Rectal smooth muscle tissue (tissue), 1 donor: ENCODE measurements at regions not wholly inside any gene's neighbourhood (a gene's known extent, or its start where the extent isn't known, plus 50 kb on each side); places are given as distances from the start of the nearest gene placed in this dataset.

Experiments
- H3K27ac ChIP-seq: one replicate; pipeline ENCODE4 v1.7.0; 2013; ENCODE audit warnings: low read depth, low read length, inconsistent platforms
- H3K27me3 ChIP-seq: one replicate; pipeline ENCODE4 v1.7.0; 2013; ENCODE audit warnings: low read length; ENCODE audit not compliant: control insufficient read depth, insufficient read depth
- H3K36me3 ChIP-seq: one replicate; pipeline ENCODE4 v1.7.0; 2013; ENCODE audit warnings: low read length; ENCODE audit not compliant: control insufficient read depth, insufficient read depth
- H3K4me1 ChIP-seq: one replicate; pipeline ENCODE4 v1.7.0; 2013; ENCODE audit warnings: low read length; ENCODE audit not compliant: control insufficient read depth, insufficient read depth
- H3K4me3 ChIP-seq: one replicate; pipeline ENCODE4 v1.7.0; 2013; ENCODE audit warnings: low read length
- H3K9ac ChIP-seq: one replicate; pipeline ENCODE4 v1.7.0; 2013; ENCODE audit warnings: low read length

DNA sequence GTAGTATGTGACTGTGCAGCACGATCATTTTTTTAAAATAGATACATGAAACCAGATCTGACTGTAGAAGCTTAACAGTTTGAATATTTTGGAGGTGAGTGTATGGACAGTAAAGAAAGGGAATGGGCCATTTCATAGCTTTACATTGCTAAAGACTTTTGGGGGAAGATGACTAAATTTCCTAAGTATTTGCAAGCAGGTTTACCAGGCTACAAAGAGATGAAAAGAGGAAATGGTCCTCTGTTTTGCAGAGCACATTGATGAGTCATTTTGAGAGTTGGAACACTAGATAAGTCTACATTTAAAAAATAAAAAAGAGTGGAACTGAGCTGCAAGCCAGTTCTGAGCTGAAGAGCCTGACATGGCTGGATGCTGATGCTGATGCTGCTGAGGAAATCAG, 115.7 kb upstream of the LRATD1 start:
- Histone ChIP-seq H3K36me3 (no peaks in the 10 kb centered on the region), H3K27ac (no peak overlapping the region), H3K4me1 (no peaks in the 10 kb centered on the region), H3K27me3 (no peaks in the 10 kb centered on the region), H3K9ac (no peak overlapping the region), H3K4me3 (no peak overlapping the region)

GRCh38 chr2:14517731-14518130, 114.8 kb upstream of the LRATD1 start:
- Histone ChIP-seq H3K9ac (no peak overlapping the region), H3K4me3 (no peak overlapping the region), H3K36me3 (no peaks in the 10 kb centered on the region), H3K27me3 (no peaks in the 10 kb centered on the region), H3K27ac (no peak overlapping the region), H3K4me1 (no peaks in the 10 kb centered on the region)

DNA sequence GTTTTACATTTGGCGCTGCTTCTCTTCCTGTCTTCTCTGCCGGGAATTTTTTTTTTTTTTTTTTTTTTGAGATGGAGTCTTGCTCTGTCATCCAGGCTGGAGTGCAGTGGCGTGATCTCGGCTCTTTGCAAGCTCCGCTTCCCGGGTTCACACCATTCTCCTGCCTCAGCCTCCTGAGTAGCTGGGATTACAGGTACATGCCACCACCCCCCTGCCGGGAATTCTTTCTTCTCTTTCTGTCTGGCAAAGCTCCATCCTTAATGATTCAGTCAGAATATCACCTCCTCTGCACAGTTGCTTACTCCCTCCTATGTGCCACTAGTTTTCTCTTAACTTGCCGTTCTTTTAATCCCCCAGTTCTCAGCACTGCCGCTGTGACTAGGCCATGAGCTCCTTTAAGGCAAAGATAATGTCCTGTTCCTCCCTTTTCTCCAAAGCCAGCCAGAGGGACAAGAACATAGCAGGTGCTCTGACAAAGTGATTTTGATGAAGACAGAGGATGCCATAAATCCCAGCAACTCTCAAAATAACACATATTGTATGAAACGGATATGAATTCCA, 112.1 kb upstream of the LRATD1 start:
- Histone ChIP-seq H3K27me3 (no peaks in the 10 kb centered on the region), H3K36me3 (no peaks in the 10 kb centered on the region), H3K4me3 (no peak overlapping the region), H3K27ac (no peak overlapping the region), H3K9ac (no peak overlapping the region), H3K4me1 (no peaks in the 10 kb centered on the region)

DNA sequence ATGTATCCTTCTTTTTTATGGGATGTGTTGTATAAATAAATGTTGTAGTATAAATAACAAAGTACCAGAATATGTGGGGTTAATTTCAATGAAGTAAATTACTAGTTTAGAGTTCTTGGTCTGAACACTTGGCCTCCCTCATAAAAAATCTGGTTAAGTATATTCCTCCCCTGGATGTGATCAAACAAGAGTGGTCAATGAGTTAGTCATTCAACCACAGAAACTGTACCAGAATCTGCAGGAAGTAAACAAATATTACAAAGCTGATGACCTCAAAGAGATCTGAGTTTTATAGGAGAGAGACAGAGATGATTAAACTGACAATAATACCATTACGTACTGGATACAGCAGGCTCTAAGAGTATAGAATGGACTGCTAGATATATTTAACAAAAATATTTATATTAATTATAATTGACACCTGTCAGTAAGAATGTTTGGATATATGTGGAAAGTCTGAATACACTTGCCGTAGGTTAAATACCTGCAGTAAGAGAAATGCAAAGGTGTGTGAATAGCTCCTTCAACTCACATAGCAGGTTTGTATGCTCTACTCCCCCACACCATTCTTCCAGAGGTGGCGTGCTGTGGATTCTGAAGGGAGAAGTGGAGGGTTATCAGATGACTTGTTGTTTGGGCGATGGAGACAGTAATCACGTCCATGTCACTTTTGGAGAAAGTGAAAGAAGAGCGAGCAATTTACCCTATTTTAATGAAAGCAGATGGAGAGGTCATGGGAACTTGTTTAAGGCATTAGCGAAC, 108.3 kb upstream of the LRATD1 start:
- Histone ChIP-seq H3K36me3 (no peaks in the 10 kb centered on the region), H3K27me3 (no peaks in the 10 kb centered on the region), H3K9ac (no peak overlapping the region), H3K27ac (no peak overlapping the region), H3K4me1 (no peaks in the 10 kb centered on the region), H3K4me3 (no peak overlapping the region)

- H3K4me1 ChIP-seq: no peaks in the 10 kb centered on the region
Measured at GRCh38 chr2:14524803-14525080, 107.8 kb upstream of the LRATD1 start.

GRCh38 chr2:14530506-14530905, 102.0 kb upstream of the LRATD1 start:
- Histone ChIP-seq H3K27ac (no peak overlapping the region), H3K27me3 (no peaks in the 10 kb centered on the region), H3K36me3 (no peaks in the 10 kb centered on the region), H3K4me1 (no peaks in the 10 kb centered on the region), H3K9ac (no peak overlapping the region), H3K4me3 (no peak overlapping the region)

More at GRCh38 chr2:14524803-14525080, 107.8 kb upstream of the LRATD1 start:
- H3K9ac ChIP-seq: no peak overlapping the region
- no peaks in the 10 kb centered on the region for H3K36me3 ChIP-seq
- no peak overlapping the region for H3K27ac ChIP-seq
- H3K4me3 ChIP-seq: no peak overlapping the region
- H3K27me3 ChIP-seq: no peaks in the 10 kb centered on the region

DNA sequence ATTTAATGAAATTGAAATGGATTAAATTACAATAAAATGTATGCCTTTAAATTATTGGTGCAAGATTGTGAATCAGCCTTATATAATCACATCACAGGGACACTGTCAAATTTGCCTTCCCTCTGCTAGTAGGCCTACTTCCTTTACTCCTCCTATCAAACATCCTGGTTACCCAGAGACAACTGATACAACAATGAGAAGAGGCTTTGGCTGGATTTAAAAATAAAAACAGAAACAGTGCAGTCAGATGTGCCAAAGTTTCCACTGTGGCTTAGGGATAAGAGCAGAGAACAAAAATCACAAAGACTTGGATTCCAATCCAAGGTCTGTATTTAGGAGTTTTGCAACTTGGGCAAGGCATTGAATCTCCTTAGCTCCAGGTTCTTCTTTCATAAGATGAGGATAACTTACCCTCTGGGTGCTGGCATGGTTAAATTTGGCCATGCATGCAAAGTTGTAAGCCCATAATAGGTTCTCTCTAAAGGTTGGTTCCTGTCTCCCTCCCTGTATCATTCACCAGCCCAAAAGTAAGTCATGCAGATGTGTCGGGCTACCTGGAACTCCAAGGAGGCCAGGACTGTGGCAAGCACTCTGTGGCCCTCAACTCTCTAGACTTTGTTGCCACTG, 99.3 kb upstream of the LRATD1 start:
- Histone ChIP-seq H3K27ac (no peak overlapping the region), H3K4me1 (no peaks in the 10 kb centered on the region), H3K36me3 (no peaks in the 10 kb centered on the region)

GRCh38 chr2:14535156-14535555, 97.4 kb upstream of the LRATD1 start:
- H3K27ac ChIP-seq: no peak overlapping the region
- H3K4me1 ChIP-seq: no peaks in the 10 kb centered on the region
- H3K36me3 ChIP-seq: no peaks in the 10 kb centered on the region

More for the DNA sequence above, 99.3 kb upstream of the LRATD1 start:
- H3K9ac ChIP-seq: no peak overlapping the region
- H3K4me3 ChIP-seq: no peak overlapping the region
- no peaks in the 10 kb centered on the region for H3K27me3 ChIP-seq

DNA sequence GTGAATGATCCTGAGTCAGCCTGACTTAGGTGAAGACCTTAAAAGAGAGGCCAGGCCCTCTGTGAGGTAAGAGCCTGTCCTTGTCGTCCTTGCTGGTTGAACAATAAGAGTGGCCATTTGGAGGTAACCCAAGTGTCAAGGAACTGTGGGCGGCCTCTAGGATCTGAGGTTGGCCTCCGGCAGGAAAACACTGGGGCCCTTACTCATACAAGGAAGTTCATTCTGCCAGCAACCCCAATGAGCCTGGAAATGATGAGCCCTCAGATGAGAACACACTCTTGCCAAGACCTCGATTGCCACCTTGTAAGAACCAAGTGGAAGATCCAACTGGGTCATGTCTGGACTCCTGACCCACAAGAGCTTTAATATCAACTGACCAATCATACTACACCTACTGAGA, 95.5 kb upstream of the LRATD1 start:
- no peak overlapping the region for H3K4me3 ChIP-seq
- H3K27ac ChIP-seq: no peak overlapping the region
- H3K9ac ChIP-seq: no peak overlapping the region
- H3K36me3 ChIP-seq: no peaks in the 10 kb centered on the region
- no peaks in the 10 kb centered on the region for H3K27me3 ChIP-seq
- H3K4me1 ChIP-seq: no peaks in the 10 kb centered on the region

More at GRCh38 chr2:14535156-14535555, 97.4 kb upstream of the LRATD1 start:
- H3K9ac ChIP-seq: no peak overlapping the region
- H3K27me3 ChIP-seq: no peaks in the 10 kb centered on the region
- H3K4me3 ChIP-seq: no peak overlapping the region

- Histone ChIP-seq H3K27ac (no peak overlapping the region), H3K9ac (no peak overlapping the region), H3K27me3 (no peaks in the 10 kb centered on the region), H3K4me1 (no peaks in the 10 kb centered on the region), H3K4me3 (no peak overlapping the region), H3K36me3 (no peaks in the 10 kb centered on the region)
Measured at GRCh38 chr2:14540015-14540414, 92.5 kb upstream of the LRATD1 start.

DNA sequence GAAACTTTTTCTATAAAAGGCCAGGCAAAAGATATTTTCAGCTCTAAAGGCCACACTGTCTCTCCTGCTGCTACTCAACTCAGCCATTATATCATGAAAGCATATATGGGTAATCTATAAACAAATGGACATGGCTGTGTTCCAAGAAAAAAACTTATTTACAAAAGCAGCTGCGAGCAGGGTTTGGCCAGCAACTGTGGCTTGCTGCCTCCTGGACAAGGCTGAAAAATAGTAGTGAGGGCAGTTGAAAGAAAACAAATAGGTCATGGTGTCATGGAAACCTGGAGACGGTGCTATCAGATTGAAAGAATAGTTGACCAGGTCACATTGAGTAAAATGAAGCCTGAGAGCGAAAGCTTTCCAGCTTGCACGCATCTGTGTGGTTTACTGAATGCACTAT, 89.2 kb upstream of the LRATD1 start:
- no peaks in the 10 kb centered on the region for H3K4me1 ChIP-seq
- H3K9ac ChIP-seq: no peak overlapping the region
- H3K27ac ChIP-seq: no peak overlapping the region
- no peak overlapping the region for H3K4me3 ChIP-seq
- no peaks in the 10 kb centered on the region for H3K27me3 ChIP-seq
- H3K36me3 ChIP-seq: no peaks in the 10 kb centered on the region

GRCh38 chr2:14544247-14544646, 88.3 kb upstream of the LRATD1 start:
- H3K9ac ChIP-seq: no peak overlapping the region
- no peaks in the 10 kb centered on the region for H3K27me3 ChIP-seq
- no peak overlapping the region for H3K4me3 ChIP-seq
- no peaks in the 10 kb centered on the region for H3K36me3 ChIP-seq
- no peak overlapping the region for H3K27ac ChIP-seq
- H3K4me1 ChIP-seq: no peaks in the 10 kb centered on the region

DNA sequence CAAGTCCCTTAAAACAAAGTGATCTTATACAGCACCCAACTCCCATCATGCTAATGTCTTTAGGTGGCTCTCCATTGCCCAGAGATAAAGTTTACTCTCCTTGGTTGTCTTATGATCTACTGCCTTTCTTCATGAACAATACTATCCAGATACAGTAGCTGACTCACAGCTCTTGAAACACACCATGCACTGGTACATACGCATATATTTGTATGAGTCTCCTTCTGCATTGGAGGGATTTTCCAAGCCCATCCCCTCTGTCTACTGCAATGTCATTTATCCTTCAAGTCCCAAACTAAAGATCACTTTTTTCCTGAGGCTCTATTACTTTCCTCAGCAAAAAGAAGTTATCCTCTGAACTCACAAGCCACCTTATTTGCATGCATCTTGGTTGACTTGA, 84.7 kb upstream of the LRATD1 start:
- Histone ChIP-seq H3K27me3 (no peaks in the 10 kb centered on the region), H3K36me3 (no peaks in the 10 kb centered on the region), H3K4me1 (no peaks in the 10 kb centered on the region), H3K4me3 (no peak overlapping the region), H3K9ac (no peak overlapping the region), H3K27ac (no peak overlapping the region)
